ENCODE measurements at regions not wholly inside any gene's neighbourhood (a gene's known extent, or its start where the extent isn't known, plus 50 kb on each side); places are given as distances from the start of the nearest gene placed in this dataset.

DNA sequence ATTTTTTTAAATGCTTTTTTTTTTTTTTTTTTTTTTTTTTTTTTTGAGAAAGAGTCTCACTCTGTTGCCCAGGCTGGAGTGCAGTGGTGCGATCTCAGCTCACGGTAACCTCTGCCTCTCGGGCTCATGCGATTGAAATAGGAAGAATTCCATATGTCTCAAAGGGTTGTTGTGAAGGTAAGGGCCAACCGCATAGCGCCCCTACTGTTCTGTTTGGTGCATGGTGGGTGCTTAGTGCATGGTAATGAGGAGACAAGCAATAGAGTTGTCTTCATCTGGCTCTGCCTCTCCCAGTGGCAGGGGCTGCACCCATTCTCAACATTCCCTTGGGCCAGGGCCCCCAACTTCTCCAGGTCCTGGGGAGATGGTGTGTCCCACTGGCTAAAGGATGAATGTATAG lies 68.7 kb downstream of the RASL11A start:
- intact Hi-C loops (cut with micrococcal nuclease; ENCODE audit: unreplicated experiment) = loop anchor here (2.0 kb wide), 1 partner anchor 20 kb away; no protein-coding TSS in a partner anchor
- CTCF ChIA-PET = interaction anchor here (0.6 to 1.7 kb wide), 7 partner anchors 11 to 302 kb away, joined by 3 to 7 read pairs (median 3); no protein-coding TSS in a partner anchor

DNA sequence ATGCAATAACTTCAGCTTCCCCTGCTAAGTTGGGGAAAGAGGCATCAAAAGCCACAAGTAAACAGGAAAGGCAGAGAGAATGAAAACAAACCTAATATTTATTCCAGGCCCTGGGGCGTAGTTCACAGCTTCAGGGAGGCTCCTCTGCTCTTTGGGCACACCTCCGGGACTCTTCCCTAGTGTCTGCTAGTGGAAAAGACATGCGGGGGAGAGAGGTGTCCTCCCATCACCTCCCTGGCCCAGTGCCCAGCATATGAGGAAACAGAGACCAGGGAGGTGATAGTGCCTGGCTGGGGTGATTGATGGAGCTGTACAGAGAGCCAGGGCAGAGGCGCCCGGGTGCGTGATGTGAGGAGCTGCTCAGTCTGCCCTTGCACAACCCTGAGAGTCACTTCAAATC lies 71.0 kb downstream of the RASL11A start:
- DNase-seq = no peak
- H3K27ac Mint-ChIP-seq (ENCODE audit: unreplicated experiment) = no peak overlapping the region
- no TSS peak for BruUV-seq (replicated peaks)
- no peaks in the 10 kb centered on the region for H3K27me3 Mint-ChIP-seq (ENCODE audit: insufficient read depth, unreplicated experiment)
- Histone ChIP-seq H3K4me3 (ENCODE audit: low read depth, low read length) (no peak overlapping the region), H3K9me3 (no peaks in the 10 kb centered on the region), H3K27me3 (replicated peaks; ENCODE audit: control insufficient read depth, insufficient read depth, low read length) (no peaks in the 10 kb centered on the region; the same call in 1 of the 2 replicates), H3K4me1 (no peaks in the 10 kb centered on the region), H3K36me3 (ENCODE audit: control insufficient read depth, insufficient read depth, low read length) (no peaks in the 10 kb centered on the region)
- ChIA-PET POLR2A (no interaction called here), CTCF (no interaction called here)
- no peaks in the 10 kb centered on the region for H3K4me1 Mint-ChIP-seq (ENCODE audit: low read depth, unreplicated experiment)
- no peaks in the 10 kb centered on the region for H3K9me3 Mint-ChIP-seq (ENCODE audit: unreplicated experiment)
- TF ChIP-seq, protein P1, sequence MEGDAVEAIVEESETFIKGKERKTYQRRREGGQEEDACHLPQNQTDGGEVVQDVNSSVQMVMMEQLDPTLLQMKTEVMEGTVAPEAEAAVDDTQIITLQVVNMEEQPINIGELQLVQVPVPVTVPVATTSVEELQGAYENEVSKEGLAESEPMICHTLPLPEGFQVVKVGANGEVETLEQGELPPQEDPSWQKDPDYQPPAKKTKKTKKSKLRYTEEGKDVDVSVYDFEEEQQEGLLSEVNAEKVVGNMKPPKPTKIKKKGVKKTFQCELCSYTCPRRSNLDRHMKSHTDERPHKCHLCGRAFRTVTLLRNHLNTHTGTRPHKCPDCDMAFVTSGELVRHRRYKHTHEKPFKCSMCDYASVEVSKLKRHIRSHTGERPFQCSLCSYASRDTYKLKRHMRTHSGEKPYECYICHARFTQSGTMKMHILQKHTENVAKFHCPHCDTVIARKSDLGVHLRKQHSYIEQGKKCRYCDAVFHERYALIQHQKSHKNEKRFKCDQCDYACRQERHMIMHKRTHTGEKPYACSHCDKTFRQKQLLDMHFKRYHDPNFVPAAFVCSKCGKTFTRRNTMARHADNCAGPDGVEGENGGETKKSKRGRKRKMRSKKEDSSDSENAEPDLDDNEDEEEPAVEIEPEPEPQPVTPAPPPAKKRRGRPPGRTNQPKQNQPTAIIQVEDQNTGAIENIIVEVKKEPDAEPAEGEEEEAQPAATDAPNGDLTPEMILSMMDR (IDR thresholded peaks at IDR 0.05; ENCODE audit: insufficient read depth in 1 of 2, low read depth in 1 of 2, low read length in 1 of 2, severe bottlenecking in 1 of 2, unreplicated experiment in 1 of 2) = no peak
- H3K4me3 Mint-ChIP-seq (ENCODE audit: unreplicated experiment) = no peak overlapping the region
- intact Hi-C loops (cut with micrococcal nuclease; ENCODE audit: unreplicated experiment) = no loop called here
- no peaks in the 10 kb centered on the region for H3K36me3 Mint-ChIP-seq (ENCODE audit: insufficient read depth, unreplicated experiment)

More for the DNA sequence above, 68.7 kb downstream of the RASL11A start:
- TF ChIP-seq, protein P1 (IDR thresholded peaks at IDR 0.05; ENCODE audit: insufficient read depth in 1 of 2, low read depth in 1 of 2, low read length in 1 of 2, severe bottlenecking in 1 of 2, unreplicated experiment in 1 of 2) = peak in 1 of 2 experiments; percentile 78
- Histone ChIP-seq H3K9me3 (no peaks in the 10 kb centered on the region), H3K4me3 (ENCODE audit: low read depth, low read length) (no peak overlapping the region), H3K4me1 (no peaks in the 10 kb centered on the region), H3K27me3 (replicated peaks; ENCODE audit: control insufficient read depth, insufficient read depth, low read length) (no peaks in the 10 kb centered on the region; the same call in 1 of the 2 replicates), H3K36me3 (ENCODE audit: control insufficient read depth, insufficient read depth, low read length) (no peaks in the 10 kb centered on the region)
- BruUV-seq (replicated peaks) = no TSS peak
- Mint-ChIP-seq H3K4me1 (ENCODE audit: low read depth, unreplicated experiment) (no peaks in the 10 kb centered on the region), H3K4me3 (ENCODE audit: unreplicated experiment) (no peak overlapping the region), H3K27ac (ENCODE audit: unreplicated experiment) (no peak overlapping the region), H3K9me3 (ENCODE audit: unreplicated experiment) (no peaks in the 10 kb centered on the region), H3K36me3 (ENCODE audit: insufficient read depth, unreplicated experiment) (no peaks in the 10 kb centered on the region), H3K27me3 (ENCODE audit: insufficient read depth, unreplicated experiment) (no peaks in the 10 kb centered on the region)
- DNase-seq = peak; percentile 64
- POLR2A ChIA-PET = interaction anchor here (0.6 kb wide), 1 partner anchor 392 kb away, joined by 4 read pairs; no protein-coding TSS in a partner anchor

DNA sequence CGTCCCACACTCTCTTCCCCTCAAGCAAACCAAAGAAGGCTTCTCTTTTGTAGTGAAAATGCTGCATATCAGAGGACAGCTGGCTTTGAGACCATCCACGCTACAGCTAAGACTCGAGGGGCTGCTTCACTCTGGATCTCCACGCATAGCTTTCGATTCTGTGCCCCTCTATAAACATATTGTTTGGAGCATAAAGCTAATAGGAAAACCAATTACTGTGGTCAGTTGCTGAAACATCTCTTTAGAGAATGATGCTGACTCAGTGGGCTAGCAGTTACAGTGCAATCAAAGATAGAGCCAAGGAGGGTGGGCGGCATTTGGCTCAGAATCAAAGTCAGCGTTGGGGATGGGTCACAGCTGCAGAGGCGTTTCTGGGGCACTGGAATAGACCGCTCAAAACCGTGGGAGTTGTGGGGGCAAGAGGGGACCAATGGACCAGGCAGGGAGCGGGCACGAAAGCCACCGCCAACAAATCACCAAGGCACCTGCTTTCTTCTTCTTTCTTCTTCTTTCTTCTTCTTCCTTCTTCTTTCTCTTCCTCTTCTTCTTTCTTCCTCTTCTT lies 76.7 kb downstream of the RASL11A start:
- Histone ChIP-seq H3K4me3 (ENCODE audit: low read depth, low read length) (no peak overlapping the region), H3K27me3 (replicated peaks; ENCODE audit: control insufficient read depth, insufficient read depth, low read length) (no peaks in the 10 kb centered on the region; the same call in 1 of the 2 replicates), H3K36me3 (ENCODE audit: control insufficient read depth, insufficient read depth, low read length) (no peaks in the 10 kb centered on the region), H3K4me1 (0 out of 2 replicates have a peak, but pooled peaks cover 1% of the 10 kb centered on the region), H3K9me3 (no peaks in the 10 kb centered on the region)
- TF ChIP-seq, protein P1 (IDR thresholded peaks at IDR 0.05; ENCODE audit: insufficient read depth in 1 of 2, low read depth in 1 of 2, low read length in 1 of 2, severe bottlenecking in 1 of 2, unreplicated experiment in 1 of 2) = no peak
- Mint-ChIP-seq H3K27ac (ENCODE audit: unreplicated experiment) (no peak overlapping the region), H3K9me3 (ENCODE audit: unreplicated experiment) (peaks cover 21% of the 10 kb centered on the region), H3K36me3 (ENCODE audit: insufficient read depth, unreplicated experiment) (no peaks in the 10 kb centered on the region), H3K4me3 (ENCODE audit: unreplicated experiment) (no peak overlapping the region), H3K4me1 (ENCODE audit: low read depth, unreplicated experiment) (no peaks in the 10 kb centered on the region), H3K27me3 (ENCODE audit: insufficient read depth, unreplicated experiment) (peaks cover 3% of the 10 kb centered on the region)
- DNase-seq = no peak
- ChIA-PET POLR2A (no interaction called here), CTCF (interaction anchor here (0.8 to 1.4 kb wide), 2 partner anchors 8 to 364 kb away, joined by 3 read pairs; no protein-coding TSS in a partner anchor)
- intact Hi-C loops (cut with micrococcal nuclease; ENCODE audit: unreplicated experiment) = no loop called here
- BruUV-seq (replicated peaks) = no TSS peak
